ENCODE measurements at regions not wholly inside any gene's neighbourhood (a gene's known extent, or its start where the extent isn't known, plus 50 kb on each side); places are given as distances from the start of the nearest gene placed in this dataset.
"Not testable (repeated sequence)": the region's sequence is repeated elsewhere in the genome, so short reads cannot be mapped to it uniquely, and the experiment has no call there.

DNA sequence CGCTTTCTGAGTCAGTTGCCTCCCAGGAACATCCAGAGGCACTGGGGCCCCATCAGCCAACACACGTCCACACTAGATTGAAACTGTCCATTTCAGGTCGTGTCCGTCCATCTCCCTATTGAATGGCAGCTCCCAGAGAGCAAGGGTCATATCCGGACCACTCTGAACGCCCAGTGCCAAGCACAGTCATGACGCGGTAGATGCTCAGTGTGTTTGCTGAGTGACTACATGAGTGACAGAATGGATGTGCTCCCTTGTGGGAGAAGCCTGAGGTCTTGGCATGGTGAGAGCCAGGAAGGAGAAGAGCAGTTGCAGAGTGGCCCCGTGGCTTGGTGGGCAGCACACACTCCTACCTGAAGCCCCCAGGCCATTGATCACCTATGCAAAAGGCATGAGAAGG, 92.5 kb upstream of the CUX1 start:
- Histone ChIP-seq H3K27me3 (no peaks in the 10 kb centered on the region), H3K4me3 (no peak overlapping the region), H3K9me3 (no peaks in the 10 kb centered on the region), H3K27ac (no peak overlapping the region), H3K36me3 (no peaks in the 10 kb centered on the region), H3K4me1 (peaks cover 0 to 8% (median 0%) of the 10 kb centered on the region in 4 donors)
- DNase-seq (no peak), ATAC-seq (ENCODE audit: low FRiP score in 2 of 2) (no peak)
- TF ChIP-seq, protein P1, sequence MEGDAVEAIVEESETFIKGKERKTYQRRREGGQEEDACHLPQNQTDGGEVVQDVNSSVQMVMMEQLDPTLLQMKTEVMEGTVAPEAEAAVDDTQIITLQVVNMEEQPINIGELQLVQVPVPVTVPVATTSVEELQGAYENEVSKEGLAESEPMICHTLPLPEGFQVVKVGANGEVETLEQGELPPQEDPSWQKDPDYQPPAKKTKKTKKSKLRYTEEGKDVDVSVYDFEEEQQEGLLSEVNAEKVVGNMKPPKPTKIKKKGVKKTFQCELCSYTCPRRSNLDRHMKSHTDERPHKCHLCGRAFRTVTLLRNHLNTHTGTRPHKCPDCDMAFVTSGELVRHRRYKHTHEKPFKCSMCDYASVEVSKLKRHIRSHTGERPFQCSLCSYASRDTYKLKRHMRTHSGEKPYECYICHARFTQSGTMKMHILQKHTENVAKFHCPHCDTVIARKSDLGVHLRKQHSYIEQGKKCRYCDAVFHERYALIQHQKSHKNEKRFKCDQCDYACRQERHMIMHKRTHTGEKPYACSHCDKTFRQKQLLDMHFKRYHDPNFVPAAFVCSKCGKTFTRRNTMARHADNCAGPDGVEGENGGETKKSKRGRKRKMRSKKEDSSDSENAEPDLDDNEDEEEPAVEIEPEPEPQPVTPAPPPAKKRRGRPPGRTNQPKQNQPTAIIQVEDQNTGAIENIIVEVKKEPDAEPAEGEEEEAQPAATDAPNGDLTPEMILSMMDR (IDR thresholded peaks at IDR 0.05) = no peak
- TF ChIP-seq POLR2AphosphoS5 (IDR thresholded peaks at IDR 0.05) (no peak), POLR2A (IDR thresholded peaks at IDR 0.05) (no peak), EP300 (IDR thresholded peaks at IDR 0.05) (no peak)
- 81 to 96% methylated on average over 9 of the region's 9 CpGs for WGBS, 2 donors

DNA sequence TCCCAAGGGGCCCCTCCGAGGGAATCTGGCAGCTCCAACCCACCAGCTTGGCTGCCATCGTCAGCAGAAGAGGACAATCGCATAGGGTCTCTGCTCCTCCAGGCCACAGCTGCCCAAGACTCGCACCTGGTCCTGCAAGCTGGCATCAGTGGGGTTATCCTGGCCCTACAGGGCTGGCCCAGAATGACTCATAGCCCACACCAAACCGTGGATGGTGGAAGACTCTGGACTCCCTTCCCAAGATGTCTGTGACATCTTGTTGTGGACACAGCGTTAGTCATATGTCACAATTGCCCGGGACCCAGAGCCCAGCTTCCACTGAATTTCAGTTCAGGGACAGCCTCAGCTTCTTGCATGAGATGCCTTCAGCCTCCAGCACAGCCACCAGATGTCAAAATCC, 91.5 kb upstream of the CUX1 start:
- 66 to 81% methylated on average over 4 to 7 of the region's 7 CpGs for WGBS, 2 donors

DNA sequence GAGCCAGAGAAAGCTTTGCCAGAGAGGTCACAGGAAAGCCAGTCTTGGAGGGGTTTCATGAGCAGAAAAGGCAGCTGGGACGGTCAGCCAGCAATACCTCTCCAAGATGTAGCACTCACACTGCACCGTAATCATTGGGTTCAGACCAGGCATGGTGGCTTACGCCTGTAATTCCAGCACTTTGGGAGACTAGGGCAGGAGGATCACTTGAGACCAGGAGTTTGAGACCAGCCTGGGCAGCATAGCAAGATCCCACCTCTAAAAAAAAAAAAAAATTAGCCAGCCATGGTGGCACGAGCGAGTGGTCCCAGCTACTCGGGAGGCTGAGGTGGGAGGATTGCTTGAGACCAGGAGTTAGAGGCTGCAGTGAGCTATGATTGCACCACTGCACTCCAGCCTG, 90.2 kb upstream of the CUX1 start:
- TF ChIP-seq, protein P1 (IDR thresholded peaks at IDR 0.05) = no peak
- TF ChIP-seq EP300 (IDR thresholded peaks at IDR 0.05) (no peak), POLR2A (IDR thresholded peaks at IDR 0.05) (no peak), POLR2AphosphoS5 (IDR thresholded peaks at IDR 0.05) (no peak)
- Histone ChIP-seq H3K4me1 (peaks cover 0 to 8% (median 0%) of the 10 kb centered on the region in 4 donors), H3K27ac (no peak overlapping the region), H3K36me3 (no peaks in the 10 kb centered on the region), H3K27me3 (no peaks in the 10 kb centered on the region), H3K4me3 (no peak overlapping the region), H3K9me3 (no peaks in the 10 kb centered on the region)
- no peak for ATAC-seq (ENCODE audit: low FRiP score in 2 of 2)
- WGBS, 2 donors = 89 to 96% methylated on average over 4 to 6 of the region's 6 CpGs
- DNase-seq = no peak

More for the DNA sequence above, 91.5 kb upstream of the CUX1 start:
- no peak for TF ChIP-seq POLR2AphosphoS5 (IDR thresholded peaks at IDR 0.05)
- TF ChIP-seq, protein P1 (IDR thresholded peaks at IDR 0.05) = no peak
- TF ChIP-seq POLR2A (IDR thresholded peaks at IDR 0.05) = no peak
- TF ChIP-seq EP300 (IDR thresholded peaks at IDR 0.05) = no peak
- DNase-seq = no peak
- H3K4me1 ChIP-seq = peaks cover 0 to 8% (median 0%) of the 10 kb centered on the region in 4 donors
- no peaks in the 10 kb centered on the region for H3K27me3 ChIP-seq
- H3K9me3 ChIP-seq = no peaks in the 10 kb centered on the region
- H3K4me3 ChIP-seq = no peak overlapping the region
- no peak for ATAC-seq (ENCODE audit: low FRiP score in 2 of 2)
- no peaks in the 10 kb centered on the region for H3K36me3 ChIP-seq
- H3K27ac ChIP-seq = no peak overlapping the region

DNA sequence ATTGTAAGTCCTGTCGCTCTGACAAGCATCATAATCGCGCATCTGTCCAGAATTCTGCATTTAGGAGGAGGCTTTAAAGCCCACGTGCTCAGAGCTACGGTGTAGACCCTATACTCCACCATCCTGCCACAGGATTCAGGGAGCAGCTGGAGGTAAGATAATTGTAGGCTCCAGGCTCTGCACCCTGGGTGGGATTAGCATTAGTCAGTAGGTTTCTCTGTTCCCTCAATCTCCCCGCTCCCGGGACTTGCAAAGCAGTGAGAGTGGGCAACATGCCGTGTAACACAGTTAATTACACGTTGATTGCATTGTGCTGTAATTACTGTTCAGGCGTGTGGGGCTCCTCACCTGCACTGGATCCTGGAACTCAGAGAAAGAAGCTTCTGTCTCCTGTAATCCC, 89.3 kb upstream of the CUX1 start:
- Histone ChIP-seq H3K27me3 (no peaks in the 10 kb centered on the region), H3K9me3 (no peaks in the 10 kb centered on the region), H3K4me1 (peaks cover 0 to 10% (median 2%) of the 10 kb centered on the region in 4 donors), H3K4me3 (no peak overlapping the region), H3K27ac (no peak overlapping the region), H3K36me3 (no peaks in the 10 kb centered on the region)
- TF ChIP-seq EP300 (IDR thresholded peaks at IDR 0.05) (no peak), POLR2A (IDR thresholded peaks at IDR 0.05) (no peak)
- TF ChIP-seq, protein P1 (IDR thresholded peaks at IDR 0.05) = no peak
- 84 to 89% methylated on average over 10 of the region's 10 CpGs for WGBS, 2 donors
- DNase-seq (no peak), ATAC-seq (ENCODE audit: low FRiP score in 2 of 2) (no peak)

DNA sequence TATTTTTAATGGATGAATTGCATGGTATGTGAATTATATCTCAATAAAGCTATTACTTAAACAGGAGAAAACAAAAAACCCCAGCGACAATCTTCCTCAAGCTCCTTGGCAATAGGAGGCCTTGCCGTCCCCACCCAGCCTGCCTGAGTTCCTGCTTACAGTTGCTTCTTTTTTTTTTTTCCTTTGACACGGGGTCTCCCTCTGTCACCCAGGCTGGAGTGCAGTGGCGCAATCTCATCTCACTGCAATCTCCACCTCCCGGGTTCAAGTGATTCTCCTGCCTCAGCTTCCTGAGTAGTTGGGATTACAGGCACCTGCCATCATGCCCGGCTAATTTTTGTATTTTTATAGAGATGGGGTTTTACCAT, 88.6 kb upstream of the CUX1 start:
- H3K36me3 ChIP-seq, H3K9me3 ChIP-seq, H3K4me3 ChIP-seq, H3K27me3 ChIP-seq: not testable (repeated sequence)
- Histone ChIP-seq H3K27ac (peak overlapping the region in 3 of 4 donors; percentile 24 to 57 (median 39)), H3K4me1 (peaks cover 0 to 17% (median 8%) of the 10 kb centered on the region in 4 donors)
- WGBS, 2 donors = 44 to 48% methylated on average over 6 of the region's 6 CpGs
- DNase-seq = peak in 1 of 2 donors; percentile 54
- ATAC-seq (ENCODE audit: low FRiP score in 2 of 2) = peak in 1 of 2 donors; percentile 65
